ENCODE measurements at regions not wholly inside any gene's neighbourhood (a gene's known extent, or its start where the extent isn't known, plus 50 kb on each side); places are given as distances from the start of the nearest gene placed in this dataset.

DNA sequence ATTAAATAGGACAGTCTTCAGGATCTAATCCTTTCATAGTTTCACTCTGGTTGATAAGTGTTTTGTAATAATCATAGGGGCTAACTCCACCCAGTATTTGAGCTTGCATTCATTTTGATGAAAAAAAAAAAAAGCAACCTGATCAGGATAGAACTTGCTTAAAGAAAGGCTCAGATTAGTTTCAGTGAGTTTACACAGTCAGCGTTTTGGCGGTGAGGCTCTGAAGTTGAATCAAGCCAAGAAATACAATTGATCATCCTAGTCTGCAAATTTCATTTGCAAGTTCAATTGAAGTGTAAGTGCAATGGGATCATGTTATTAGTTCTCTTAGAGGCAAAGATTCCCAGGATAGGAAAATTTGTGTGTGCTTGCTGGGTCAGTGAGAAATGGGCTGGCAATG, 159.7 kb upstream of the ELL2 start:
- DNase-seq, result no peak
- Histone ChIP-seq H3K9me3 (ENCODE audit: control insufficient read depth, low read depth, low read length) (no peaks in the 10 kb centered on the region), H3K36me3 (ENCODE audit: control insufficient read depth, insufficient read depth, low read length) (no peaks in the 10 kb centered on the region), H3K27me3 (ENCODE audit: control insufficient read depth, insufficient read depth, low read length) (no peaks in the 10 kb centered on the region), H3K4me1 (ENCODE audit: control insufficient read depth, insufficient read depth, low read length) (peaks cover 21% of the 10 kb centered on the region), H3K4me3 (ENCODE audit: low read length) (no peak overlapping the region), H3K27ac (ENCODE audit: low read length) (no peak overlapping the region)
- no CpG with 5 or more reads among the region's 2 CpGs for WGBS (ENCODE audit: insufficient coverage, low lambda C conversion rate)

DNA sequence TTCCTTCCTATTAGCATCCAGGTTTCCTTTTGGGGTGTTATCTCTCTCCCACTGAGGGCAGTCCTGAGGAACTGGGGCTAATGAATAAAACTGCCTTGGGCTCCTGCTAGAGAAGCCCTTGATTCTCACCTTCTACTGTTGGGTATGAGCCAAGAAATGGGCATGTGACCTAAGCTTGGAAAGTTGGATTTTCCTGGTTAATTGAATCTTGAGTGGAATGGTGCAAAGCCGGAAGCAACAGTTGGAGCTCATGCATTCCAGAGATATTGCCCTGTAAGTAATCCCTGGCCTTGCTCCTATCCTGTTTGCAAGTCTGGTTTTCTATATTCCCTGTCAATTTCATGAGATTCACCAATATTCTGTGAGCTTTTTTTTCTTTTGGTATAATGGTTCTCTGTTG, 158.5 kb upstream of the ELL2 start:
- Histone ChIP-seq H3K4me3 (ENCODE audit: low read length) (no peak overlapping the region), H3K4me1 (ENCODE audit: control insufficient read depth, insufficient read depth, low read length) (peaks cover 14% of the 10 kb centered on the region), H3K27ac (ENCODE audit: low read length) (no peak overlapping the region), H3K36me3 (ENCODE audit: control insufficient read depth, insufficient read depth, low read length) (no peaks in the 10 kb centered on the region), H3K27me3 (ENCODE audit: control insufficient read depth, insufficient read depth, low read length) (no peaks in the 10 kb centered on the region), H3K9me3 (ENCODE audit: control insufficient read depth, low read depth, low read length) (no peaks in the 10 kb centered on the region)
- DNase-seq, result no peak
- no CpG with 5 or more reads among the region's 1 CpG for WGBS (ENCODE audit: insufficient coverage, low lambda C conversion rate)

DNA sequence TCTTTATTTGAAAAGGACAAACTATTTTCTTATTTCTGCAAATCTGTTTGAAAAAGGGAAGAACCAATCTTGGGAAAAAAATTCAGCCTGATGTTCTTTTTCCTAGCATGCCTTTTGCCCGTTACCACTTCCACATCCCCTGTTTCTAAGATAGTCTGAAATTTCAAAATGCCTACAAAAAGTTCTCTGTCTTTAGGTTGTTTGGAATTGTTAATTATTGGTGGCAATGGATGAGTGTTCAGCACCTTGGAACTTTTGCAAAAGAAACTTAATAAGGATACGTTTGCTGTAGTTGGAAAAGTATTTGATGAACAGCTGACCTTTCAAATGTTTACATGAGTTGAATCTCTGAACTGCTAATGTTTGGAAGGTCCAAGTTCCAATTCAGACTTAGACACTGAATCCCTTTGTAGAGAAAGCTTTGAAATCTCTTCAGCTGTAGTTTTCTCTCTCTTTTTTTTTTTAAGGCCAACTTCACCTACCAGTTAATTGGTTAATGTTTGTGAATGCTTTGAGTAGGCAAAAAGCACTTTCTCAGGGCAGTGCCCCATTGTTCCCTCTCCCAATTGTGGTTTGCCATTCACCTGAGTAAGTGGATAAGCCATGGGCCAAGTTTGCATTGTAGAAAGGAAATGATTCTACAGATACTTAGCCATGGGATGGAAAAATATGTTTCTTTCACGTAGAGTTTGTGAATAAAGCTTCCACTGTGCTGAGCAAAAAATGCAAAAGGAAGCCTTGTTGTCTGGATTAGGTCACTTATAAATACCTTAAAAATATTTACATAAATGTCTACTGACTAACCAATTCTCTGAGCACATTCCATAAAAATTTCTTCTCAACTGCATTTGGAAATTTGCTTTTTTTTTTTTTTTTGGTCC, 156.4 kb upstream of the ELL2 start:
- Histone ChIP-seq H3K9me3 (ENCODE audit: control insufficient read depth, low read depth, low read length) (no peaks in the 10 kb centered on the region), H3K4me3 (ENCODE audit: low read length) (no peak overlapping the region), H3K4me1 (ENCODE audit: control insufficient read depth, insufficient read depth, low read length) (peaks cover 11% of the 10 kb centered on the region), H3K27me3 (ENCODE audit: control insufficient read depth, insufficient read depth, low read length) (no peaks in the 10 kb centered on the region), H3K27ac (ENCODE audit: low read length) (no peak overlapping the region), H3K36me3 (ENCODE audit: control insufficient read depth, insufficient read depth, low read length) (no peaks in the 10 kb centered on the region)
- no CpG with 5 or more reads among the region's 3 CpGs for WGBS (ENCODE audit: insufficient coverage, low lambda C conversion rate)
- peak in 1 of 2 donors; percentile 50 for DNase-seq

DNA sequence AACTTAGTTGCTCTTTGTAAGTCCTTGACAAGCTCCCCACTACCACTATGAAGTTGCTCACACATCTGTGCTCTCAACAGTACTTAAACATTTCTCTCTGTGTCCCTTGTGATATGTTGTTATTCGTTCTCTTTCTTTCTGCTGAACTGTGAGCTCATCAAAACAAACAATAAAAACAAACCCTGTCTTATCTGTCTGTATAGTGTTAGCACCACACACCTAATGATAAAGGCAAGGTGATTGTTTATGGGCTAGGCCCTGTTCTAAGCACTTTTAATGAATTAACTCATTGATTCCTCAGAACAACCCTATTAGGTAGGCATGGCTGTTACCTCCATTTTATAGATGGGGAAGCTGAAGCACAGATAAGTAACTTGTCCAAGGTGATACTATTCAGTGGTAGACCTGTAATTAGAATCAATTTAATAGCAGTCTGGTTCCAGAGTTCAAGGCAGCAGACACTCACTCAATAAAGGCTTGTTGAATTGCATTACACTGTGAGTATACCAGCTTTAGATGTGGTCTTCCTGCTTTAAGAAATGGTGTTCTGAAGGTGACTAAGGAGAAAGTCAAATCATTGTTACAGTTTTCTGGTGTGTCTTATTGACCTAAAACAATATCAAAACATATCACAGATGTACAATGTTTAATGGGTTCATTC, 153.6 kb upstream of the ELL2 start:
- H3K27ac ChIP-seq (ENCODE audit: low read length), result peak overlapping the region; percentile 65
- peaks cover 21% of the 10 kb centered on the region for H3K4me1 ChIP-seq (ENCODE audit: control insufficient read depth, insufficient read depth, low read length)
- WGBS (ENCODE audit: insufficient coverage, low lambda C conversion rate), result 20% methylated on average over 1 of the region's 1 CpG
- H3K36me3 ChIP-seq (ENCODE audit: control insufficient read depth, insufficient read depth, low read length), result no peaks in the 10 kb centered on the region
- peak; percentile 48 to 89 for DNase-seq
- no peak overlapping the region for H3K4me3 ChIP-seq (ENCODE audit: low read length)
- H3K9me3 ChIP-seq (ENCODE audit: control insufficient read depth, low read depth, low read length), result no peaks in the 10 kb centered on the region
- H3K27me3 ChIP-seq (ENCODE audit: control insufficient read depth, insufficient read depth, low read length), result no peaks in the 10 kb centered on the region

DNA sequence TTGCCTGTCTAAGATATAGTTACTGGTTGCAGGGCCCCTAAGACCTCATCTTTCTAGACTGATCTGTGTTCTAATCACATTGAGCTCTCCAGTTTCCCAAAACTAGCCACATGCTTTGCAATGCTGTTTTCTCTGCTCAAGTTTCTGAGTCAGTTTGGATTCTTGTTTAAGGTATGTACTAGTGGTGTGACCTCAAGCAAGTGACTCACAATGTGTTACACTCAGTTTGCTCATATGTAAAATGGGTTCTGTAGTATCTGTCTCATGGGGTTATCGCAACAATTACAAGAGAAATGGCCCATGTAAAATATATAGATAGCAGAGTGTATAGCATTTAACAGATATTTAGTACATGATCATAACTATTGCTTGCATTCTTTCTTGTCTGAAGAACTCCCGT, 153.1 kb upstream of the ELL2 start:
- H3K27me3 ChIP-seq (ENCODE audit: control insufficient read depth, insufficient read depth, low read length), result no peaks in the 10 kb centered on the region
- peak overlapping the region; percentile 65 for H3K27ac ChIP-seq (ENCODE audit: low read length)
- H3K9me3 ChIP-seq (ENCODE audit: control insufficient read depth, low read depth, low read length), result no peaks in the 10 kb centered on the region
- no peak for DNase-seq
- 63% methylated on average over 1 of the region's 2 CpGs for WGBS (ENCODE audit: insufficient coverage, low lambda C conversion rate)
- no peak overlapping the region for H3K4me3 ChIP-seq (ENCODE audit: low read length)
- H3K36me3 ChIP-seq (ENCODE audit: control insufficient read depth, insufficient read depth, low read length), result no peaks in the 10 kb centered on the region
- H3K4me1 ChIP-seq (ENCODE audit: control insufficient read depth, insufficient read depth, low read length), result peaks cover 21% of the 10 kb centered on the region

DNA sequence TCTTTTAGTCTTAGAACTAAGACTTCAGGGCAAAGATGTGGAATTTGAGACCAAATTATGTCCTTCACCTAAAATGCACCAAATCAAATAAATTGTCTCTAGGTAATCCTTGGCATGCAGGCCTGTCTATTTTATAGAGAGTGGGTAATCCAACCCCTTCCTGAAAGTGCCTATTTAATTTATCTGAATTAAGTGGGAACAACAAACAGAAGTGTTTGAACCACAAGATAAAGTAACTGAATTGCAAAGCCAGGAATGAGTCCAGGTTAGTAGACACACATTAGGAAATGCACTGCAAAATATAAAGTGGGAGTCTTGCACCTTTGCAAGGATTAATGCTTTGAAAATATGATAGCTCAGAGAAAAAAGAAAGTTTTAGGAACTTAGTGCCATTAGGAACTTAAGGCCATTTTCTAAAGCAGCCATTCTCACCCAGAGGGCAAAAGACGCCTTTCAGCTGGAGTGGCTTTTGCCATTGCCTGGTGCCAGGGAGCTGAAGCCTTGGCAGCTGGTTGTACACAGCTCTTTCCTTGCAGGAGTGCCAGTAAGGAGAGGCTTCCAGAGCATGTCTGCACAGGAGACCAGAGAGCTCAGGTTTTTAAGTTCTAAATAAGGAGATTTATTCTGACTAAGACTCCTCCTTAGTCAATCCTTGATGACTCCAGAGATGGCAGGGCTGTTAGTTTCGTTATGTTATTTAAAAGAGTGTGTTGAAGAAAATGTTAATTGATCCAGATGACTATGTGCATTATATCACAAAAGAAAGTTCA, 151.7 kb upstream of the ELL2 start:
- Histone ChIP-seq H3K4me3 (ENCODE audit: low read length) (no peak overlapping the region), H3K27me3 (ENCODE audit: control insufficient read depth, insufficient read depth, low read length) (no peaks in the 10 kb centered on the region), H3K27ac (ENCODE audit: low read length) (no peak overlapping the region), H3K9me3 (ENCODE audit: control insufficient read depth, low read depth, low read length) (no peaks in the 10 kb centered on the region), H3K36me3 (ENCODE audit: control insufficient read depth, insufficient read depth, low read length) (no peaks in the 10 kb centered on the region), H3K4me1 (ENCODE audit: control insufficient read depth, insufficient read depth, low read length) (peaks cover 20% of the 10 kb centered on the region)
- no peak for DNase-seq
- 100% methylated on average over 1 of the region's 2 CpGs for WGBS (ENCODE audit: insufficient coverage, low lambda C conversion rate)

DNA sequence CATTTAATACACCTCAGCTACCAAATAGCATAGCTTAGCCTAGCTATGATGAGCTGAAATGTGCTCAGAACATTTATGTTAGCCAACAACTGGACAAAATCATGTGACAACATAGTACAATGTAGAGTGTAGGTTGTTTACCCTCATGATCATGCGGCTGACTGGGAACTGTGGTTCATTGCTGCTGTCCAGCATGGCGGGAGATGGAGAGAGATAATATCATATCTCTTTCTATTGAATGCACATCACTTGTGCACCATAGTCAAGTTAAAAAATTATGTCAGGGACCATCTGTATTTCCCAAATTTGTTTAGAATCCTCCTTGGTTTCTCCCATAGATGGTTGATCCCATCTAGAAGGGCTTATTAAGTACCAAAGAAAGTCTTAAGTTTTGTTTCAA, 151.1 kb upstream of the ELL2 start:
- H3K27me3 ChIP-seq (ENCODE audit: control insufficient read depth, insufficient read depth, low read length), result no peaks in the 10 kb centered on the region
- WGBS (ENCODE audit: insufficient coverage, low lambda C conversion rate), result no CpG with 5 or more reads among the region's 2 CpGs
- H3K4me1 ChIP-seq (ENCODE audit: control insufficient read depth, insufficient read depth, low read length), result peaks cover 13% of the 10 kb centered on the region
- no peaks in the 10 kb centered on the region for H3K9me3 ChIP-seq (ENCODE audit: control insufficient read depth, low read depth, low read length)
- DNase-seq, result no peak
- H3K36me3 ChIP-seq (ENCODE audit: control insufficient read depth, insufficient read depth, low read length), result no peaks in the 10 kb centered on the region
- H3K27ac ChIP-seq (ENCODE audit: low read length), result no peak overlapping the region
- no peak overlapping the region for H3K4me3 ChIP-seq (ENCODE audit: low read length)

DNA sequence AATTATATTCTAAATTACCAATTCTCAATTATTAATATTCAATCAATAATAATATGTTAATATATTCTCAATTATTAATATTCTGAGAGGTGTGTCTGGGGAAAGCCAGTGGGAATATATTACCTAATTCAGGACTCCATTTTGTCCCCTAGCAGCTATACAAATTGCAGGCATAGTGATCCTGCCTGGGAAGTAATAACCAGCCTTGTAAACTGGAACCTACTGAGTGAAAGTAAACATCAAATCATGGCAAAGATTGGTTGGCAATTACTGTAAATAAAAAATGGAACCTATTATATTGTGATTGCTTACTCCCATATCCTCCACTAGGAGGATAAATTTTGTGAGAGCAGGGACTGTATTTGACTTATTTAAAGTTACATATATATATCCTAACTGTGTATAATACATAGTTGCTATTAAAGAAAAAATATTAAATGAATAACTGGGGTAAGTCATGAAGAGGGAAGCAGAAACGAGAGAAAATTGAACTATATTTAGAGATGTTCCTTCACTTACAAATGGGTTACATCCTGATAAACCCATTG, 150.5 kb upstream of the ELL2 start:
- peaks cover 12% of the 10 kb centered on the region for H3K4me1 ChIP-seq (ENCODE audit: control insufficient read depth, insufficient read depth, low read length)
- no peaks in the 10 kb centered on the region for H3K36me3 ChIP-seq (ENCODE audit: control insufficient read depth, insufficient read depth, low read length)
- 100% methylated on average over 1 of the region's 1 CpG for WGBS (ENCODE audit: insufficient coverage, low lambda C conversion rate)
- no peaks in the 10 kb centered on the region for H3K9me3 ChIP-seq (ENCODE audit: control insufficient read depth, low read depth, low read length)
- H3K4me3 ChIP-seq (ENCODE audit: low read length), result no peak overlapping the region
- no peaks in the 10 kb centered on the region for H3K27me3 ChIP-seq (ENCODE audit: control insufficient read depth, insufficient read depth, low read length)
- H3K27ac ChIP-seq (ENCODE audit: low read length), result no peak overlapping the region
- no peak for DNase-seq

DNA sequence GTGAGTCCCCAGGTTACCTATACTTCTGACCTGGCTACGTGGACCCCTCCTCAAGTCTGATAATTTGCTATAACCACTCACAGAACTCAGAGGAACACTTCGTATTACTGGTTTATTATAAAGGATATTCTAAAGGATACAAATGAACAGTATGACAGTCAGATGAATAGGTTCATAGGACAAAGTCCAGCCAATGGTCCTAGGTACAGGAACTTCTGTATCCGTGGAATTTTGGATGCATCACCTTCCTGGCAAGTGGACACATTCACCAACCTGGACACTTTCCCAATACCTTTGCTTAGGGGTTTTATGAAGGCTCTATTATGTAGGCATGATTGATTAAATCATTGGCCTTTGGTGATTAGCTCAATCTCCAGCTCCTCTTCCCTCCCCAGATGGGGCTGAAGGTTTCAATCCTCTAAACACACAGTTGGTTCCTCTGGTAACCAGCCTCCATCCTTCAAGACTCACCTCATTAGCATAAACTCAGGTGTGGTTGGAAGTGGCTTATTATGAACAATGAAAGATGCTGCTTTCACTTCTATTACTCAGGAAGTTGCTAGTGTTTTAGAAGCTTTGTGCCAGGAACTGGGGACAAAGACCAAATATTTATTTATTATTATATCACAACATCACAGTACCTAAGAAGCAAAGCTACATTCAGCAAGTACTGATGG, 149.6 kb upstream of the ELL2 start:
- peaks cover 10% of the 10 kb centered on the region for H3K4me1 ChIP-seq (ENCODE audit: control insufficient read depth, insufficient read depth, low read length)
- no CpG with 5 or more reads among the region's 3 CpGs for WGBS (ENCODE audit: insufficient coverage, low lambda C conversion rate)
- H3K27ac ChIP-seq (ENCODE audit: low read length), result no peak overlapping the region

DNA sequence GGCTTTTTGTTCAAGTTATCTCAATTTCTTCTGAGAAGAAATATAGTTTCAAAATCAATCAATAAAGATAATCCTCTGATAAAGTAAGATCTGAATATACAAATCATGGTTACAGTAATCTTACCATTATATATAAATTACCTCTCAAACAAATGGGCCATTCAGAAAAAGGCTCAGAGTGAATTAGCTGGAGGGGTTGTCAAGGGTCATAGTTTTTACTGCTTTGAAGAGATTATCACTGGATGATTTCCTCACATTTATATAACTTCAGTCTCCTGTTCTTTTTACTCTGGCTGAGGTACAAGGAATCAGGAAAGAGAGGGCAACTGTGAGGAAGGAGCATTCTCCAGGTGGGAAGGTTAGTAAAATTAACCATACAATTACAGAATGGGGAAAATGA, 148.6 kb upstream of the ELL2 start:
- Histone ChIP-seq H3K9me3 (ENCODE audit: control insufficient read depth, low read depth, low read length) (no peaks in the 10 kb centered on the region), H3K27me3 (ENCODE audit: control insufficient read depth, insufficient read depth, low read length) (no peaks in the 10 kb centered on the region), H3K4me1 (ENCODE audit: control insufficient read depth, insufficient read depth, low read length) (peaks cover 10% of the 10 kb centered on the region), H3K36me3 (ENCODE audit: control insufficient read depth, insufficient read depth, low read length) (no peaks in the 10 kb centered on the region), H3K4me3 (ENCODE audit: low read length) (no peak overlapping the region), H3K27ac (ENCODE audit: low read length) (peak overlapping the region; percentile 31)
- DNase-seq, result peak; percentile 48 to 72

More for the DNA sequence above, 149.6 kb upstream of the ELL2 start:
- H3K4me3 ChIP-seq (ENCODE audit: low read length), result no peak overlapping the region
- DNase-seq, result peak in 1 of 2 donors; percentile 24
- no peaks in the 10 kb centered on the region for H3K36me3 ChIP-seq (ENCODE audit: control insufficient read depth, insufficient read depth, low read length)
- H3K27me3 ChIP-seq (ENCODE audit: control insufficient read depth, insufficient read depth, low read length), result no peaks in the 10 kb centered on the region
- no peaks in the 10 kb centered on the region for H3K9me3 ChIP-seq (ENCODE audit: control insufficient read depth, low read depth, low read length)

Data from large intestine (tissue), 3 donors.